BLaER1 treated with 17β-estradiol and CSF1 and Interleukin-3, amounts not matched to agents 10 nM and 100 nM (cell line): ENCODE measurements at regions not wholly inside any gene's neighbourhood (a gene's known extent, or its start where the extent isn't known, plus 50 kb on each side); places are given as distances from the start of the nearest gene placed in this dataset.
A peak's percentile ranks its signal among the peaks of the same experiment; 100 is the strongest.

ENCODE experiments used
- H3K27ac ChIP-seq, 11 experiments: shearing (Covaris generic); formaldehyde crosslinking; 2 replicates each; pipeline ENCODE4 v1.8.1; 2022
- H3K27me3 ChIP-seq, 11 experiments: shearing (Covaris generic); formaldehyde crosslinking; 2 replicates each; pipeline ENCODE4 v1.8.1; 2022
- H3K36me3 ChIP-seq, 11 experiments: shearing (Covaris generic); formaldehyde crosslinking; 2 replicates each; pipeline ENCODE4 v1.8.1; 2022
- H3K4me1 ChIP-seq, 10 experiments: shearing (Covaris generic); formaldehyde crosslinking; 2 replicates each; pipeline ENCODE4 v1.8.1; 2022
- H3K4me2 ChIP-seq, 11 experiments: shearing (Covaris generic); formaldehyde crosslinking; 2 replicates each; pipeline ENCODE4 v1.8.1; 2022
- H3K4me3 ChIP-seq, 10 experiments: shearing (Covaris generic); formaldehyde crosslinking; 2 replicates each; pipeline ENCODE4 v1.8.1; 2022
- H3K9ac ChIP-seq, 11 experiments: shearing (Covaris generic); formaldehyde crosslinking; 2 replicates each; pipeline ENCODE4 v1.8.1; 2022
- H3K9me3 ChIP-seq, 11 experiments: shearing (Covaris generic); formaldehyde crosslinking; replicated peaks in 1 of 11; 2 replicates each; pipeline ENCODE4 v1.8.1; 2022
- H4K20me1 ChIP-seq, 11 experiments: shearing (Covaris generic); formaldehyde crosslinking; 2 replicates each; pipeline ENCODE4 v1.8.1; 2022
- Cebpa-rat ChIP-seq, 11 experiments: shearing (Covaris generic); IDR thresholded peaks; 2 replicates each; pipeline ENCODE4 v1.8.1; 2022

DNA sequence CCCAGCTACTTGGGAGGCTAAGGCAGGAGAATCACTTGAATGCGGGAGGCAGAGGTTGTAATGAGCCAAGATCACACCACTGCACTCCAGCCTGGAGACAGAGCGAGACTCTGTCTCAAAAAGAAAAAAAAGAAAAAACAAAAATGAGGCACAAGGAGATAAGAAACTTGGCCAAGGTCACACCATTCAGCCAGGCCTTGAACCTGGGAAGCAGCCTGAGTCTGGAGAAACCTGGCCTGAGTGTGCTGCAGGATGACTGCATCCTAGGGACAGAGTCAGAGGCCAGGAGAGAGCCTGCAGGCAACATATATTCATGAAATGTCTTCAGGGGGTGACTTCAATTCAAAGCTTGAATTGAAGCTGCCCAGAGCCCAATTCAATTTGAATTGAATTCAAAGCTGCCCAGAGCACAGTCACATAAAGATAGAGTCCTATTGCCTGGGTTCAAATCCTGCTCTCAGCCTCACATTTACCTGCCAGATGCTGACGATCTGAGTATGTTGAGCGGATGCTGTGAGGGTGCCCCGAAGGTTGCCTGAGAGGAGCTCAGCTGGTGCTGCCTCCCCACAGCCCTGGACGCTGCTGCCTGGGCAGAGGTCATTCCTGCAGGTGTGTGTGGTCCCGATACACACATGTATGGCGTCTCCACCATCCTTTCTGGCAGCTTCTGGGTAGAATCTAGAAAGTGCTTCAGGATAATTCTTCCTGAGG is 307.7 kb downstream of the AJAP1 start:
- H3K9ac ChIP-seq: no peak overlapping the region
- H3K4me1 ChIP-seq: peaks cover 0 to 4% (median 0%) of the 10 kb centered on the region in 10 experiments; a peak in 1 of 20 replicates
- H3K4me3 ChIP-seq: no peak overlapping the region
- no peaks in the 10 kb centered on the region for H3K9me3 ChIP-seq
- H3K27ac ChIP-seq: no peak overlapping the region
- no peak overlapping the region for H3K4me2 ChIP-seq
- no peaks in the 10 kb centered on the region; a peak in 1 of 22 replicates for H4K20me1 ChIP-seq
- no peaks in the 10 kb centered on the region for H3K27me3 ChIP-seq
- TF ChIP-seq Cebpa-rat (IDR thresholded peaks at IDR 0.05): no peak
- no peaks in the 10 kb centered on the region for H3K36me3 ChIP-seq

DNA sequence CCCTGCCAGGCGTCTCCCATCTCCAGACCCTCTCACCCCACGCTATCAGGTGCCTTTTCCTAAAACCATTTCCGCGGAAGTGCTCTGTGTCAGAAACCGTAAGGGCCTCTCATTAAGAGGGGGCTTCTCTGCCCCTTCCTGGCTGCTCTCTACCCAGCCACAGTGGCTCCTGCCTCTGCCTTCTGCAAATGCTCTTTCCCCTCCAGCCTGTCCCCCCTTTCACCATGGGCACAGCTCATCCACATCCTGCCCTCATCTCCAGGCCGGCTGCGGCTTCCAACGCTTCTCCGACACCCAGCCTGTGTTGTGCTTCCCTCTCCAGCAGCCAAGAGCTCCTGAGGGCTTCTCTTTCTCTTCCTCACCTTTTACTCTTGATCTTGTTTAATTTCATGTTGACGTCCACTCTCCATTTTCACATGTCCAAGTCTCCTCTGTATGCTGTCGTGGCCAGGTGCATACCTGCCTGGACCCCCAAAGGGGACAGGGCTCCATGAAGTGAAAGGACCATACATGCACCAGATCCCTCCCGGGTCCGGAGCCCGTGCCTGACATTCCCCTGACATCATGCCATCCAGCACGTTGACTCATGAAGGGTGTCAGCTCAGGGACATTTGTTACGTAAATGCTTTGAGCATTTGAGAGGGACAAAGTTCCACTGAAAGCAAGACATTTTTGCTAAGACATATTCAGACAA is 306.5 kb downstream of the AJAP1 start:
- TF ChIP-seq Cebpa-rat (IDR thresholded peaks at IDR 0.05): no peak
- Histone ChIP-seq H3K4me1 (peaks cover 0 to 4% (median 0%) of the 10 kb centered on the region in 10 experiments; a peak in 1 of 20 replicates), H3K4me3 (no peak overlapping the region)

GRCh38 chr1:4960336-4960735 is 305.9 kb downstream of the AJAP1 start:
- H3K27ac ChIP-seq: no peak overlapping the region
- no peaks in the 10 kb centered on the region for H3K36me3 ChIP-seq
- H3K27me3 ChIP-seq: no peaks in the 10 kb centered on the region
- no peak for TF ChIP-seq Cebpa-rat (IDR thresholded peaks at IDR 0.05)
- H3K9me3 ChIP-seq: peaks cover 6 to 15% (median 8%) of the 10 kb centered on the region in 11 experiments
- H3K4me2 ChIP-seq: no peak overlapping the region
- H4K20me1 ChIP-seq: no peaks in the 10 kb centered on the region; a peak in 1 of 22 replicates
- no peak overlapping the region for H3K9ac ChIP-seq
- no peak overlapping the region for H3K4me3 ChIP-seq
- peaks cover 0 to 4% (median 0%) of the 10 kb centered on the region in 10 experiments; a peak in 1 of 20 replicates for H3K4me1 ChIP-seq

More for the DNA sequence above, 306.5 kb downstream of the AJAP1 start:
- Histone ChIP-seq H3K27me3 (no peaks in the 10 kb centered on the region), H3K9ac (no peak overlapping the region), H3K4me2 (no peak overlapping the region), H3K9me3 (peaks cover 0 to 9% (median 3%) of the 10 kb centered on the region in 11 experiments; a peak in 14 of 22 replicates), H3K36me3 (no peaks in the 10 kb centered on the region), H4K20me1 (no peaks in the 10 kb centered on the region; a peak in 1 of 22 replicates), H3K27ac (no peak overlapping the region)

- Histone ChIP-seq H3K27me3 (no peaks in the 10 kb centered on the region), H3K9me3 (peaks cover 15 to 26% (median 19%) of the 10 kb centered on the region in 11 experiments), H3K4me1 (peaks cover 0 to 4% (median 0%) of the 10 kb centered on the region in 10 experiments; a peak in 1 of 20 replicates), H3K27ac (no peak overlapping the region), H3K4me2 (no peak overlapping the region), H3K4me3 (no peak overlapping the region), H4K20me1 (no peaks in the 10 kb centered on the region; a peak in 1 of 22 replicates), H3K36me3 (no peaks in the 10 kb centered on the region), H3K9ac (no peak overlapping the region)
- TF ChIP-seq Cebpa-rat (IDR thresholded peaks at IDR 0.05): no peak
Measured at GRCh38 chr1:4959216-4959615, 304.8 kb downstream of the AJAP1 start.

- Histone ChIP-seq H4K20me1 (no peaks in the 10 kb centered on the region; a peak in 1 of 22 replicates), H3K27me3 (no peaks in the 10 kb centered on the region), H3K4me1 (peaks cover 0 to 4% (median 0%) of the 10 kb centered on the region in 10 experiments; a peak in 1 of 20 replicates), H3K4me2 (no peak overlapping the region), H3K27ac (no peak overlapping the region), H3K36me3 (no peaks in the 10 kb centered on the region), H3K9ac (no peak overlapping the region), H3K4me3 (no peak overlapping the region), H3K9me3 (peaks cover 34 to 48% (median 41%) of the 10 kb centered on the region in 11 experiments)
- no peak for TF ChIP-seq Cebpa-rat (IDR thresholded peaks at IDR 0.05)
Measured at GRCh38 chr1:4957027-4957426, 302.6 kb downstream of the AJAP1 start.

DNA sequence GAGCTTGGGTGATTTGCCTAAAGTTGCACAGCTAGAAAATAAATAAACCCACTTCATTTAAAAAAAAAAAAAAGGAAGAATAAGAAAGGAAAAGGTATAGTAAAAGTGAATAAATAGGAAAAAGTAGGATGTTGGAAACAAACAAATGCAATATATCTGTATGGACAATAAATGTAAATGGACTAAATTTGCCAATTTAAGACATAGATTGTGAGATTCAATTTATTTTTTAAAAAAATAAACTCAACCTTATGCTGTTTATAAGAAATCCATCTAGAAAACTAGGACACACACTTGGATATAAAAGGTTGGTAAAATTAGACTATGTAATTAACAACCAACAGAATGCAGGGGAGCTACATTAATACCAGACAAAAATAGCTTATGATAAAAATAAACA is 300.0 kb downstream of the AJAP1 start:
- no peak overlapping the region for H3K4me2 ChIP-seq
- no peak for TF ChIP-seq Cebpa-rat (IDR thresholded peaks at IDR 0.05)
- no peaks in the 10 kb centered on the region for H4K20me1 ChIP-seq
- no peak overlapping the region for H3K27ac ChIP-seq
- no peaks in the 10 kb centered on the region for H3K27me3 ChIP-seq
- peaks cover 35 to 52% (median 42%) of the 10 kb centered on the region in 11 experiments for H3K9me3 ChIP-seq
- no peak overlapping the region for H3K4me3 ChIP-seq
- no peaks in the 10 kb centered on the region for H3K4me1 ChIP-seq
- H3K9ac ChIP-seq: no peak overlapping the region
- H3K36me3 ChIP-seq: no peaks in the 10 kb centered on the region

DNA sequence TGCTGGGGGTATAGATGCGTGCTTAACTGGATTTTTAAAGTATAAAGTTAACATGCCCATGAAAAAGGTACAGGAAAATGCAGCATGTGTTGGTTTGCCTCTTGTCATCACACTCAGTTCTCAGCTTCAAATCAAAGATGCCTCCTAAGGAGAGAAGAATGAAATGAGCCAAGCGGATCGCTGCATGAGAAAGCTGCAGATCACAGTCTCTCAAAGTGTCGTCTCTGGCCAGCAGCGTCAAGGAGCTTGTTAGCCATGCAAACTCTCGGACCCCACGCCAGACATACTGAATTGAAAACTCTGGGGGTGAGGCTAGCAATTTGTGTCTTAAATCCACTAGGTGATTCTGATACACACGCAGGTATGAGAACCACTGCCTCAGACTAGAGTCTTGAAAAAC is 297.2 kb downstream of the AJAP1 start:
- Histone ChIP-seq H3K4me2 (no peak overlapping the region), H3K4me1 (no peaks in the 10 kb centered on the region), H3K4me3 (no peak overlapping the region), H3K9me3 (peaks cover 35 to 49% (median 42%) of the 10 kb centered on the region in 11 experiments), H3K9ac (no peak overlapping the region), H4K20me1 (no peaks in the 10 kb centered on the region), H3K27me3 (no peaks in the 10 kb centered on the region), H3K27ac (no peak overlapping the region), H3K36me3 (no peaks in the 10 kb centered on the region)
- no peak for TF ChIP-seq Cebpa-rat (IDR thresholded peaks at IDR 0.05)

GRCh38 chr1:4946343-4946742 is 291.9 kb downstream of the AJAP1 start:
- no peaks in the 10 kb centered on the region for H3K27me3 ChIP-seq
- no peak overlapping the region for H3K4me3 ChIP-seq
- H3K4me1 ChIP-seq: peaks cover 0 to 8% (median 0%) of the 10 kb centered on the region in 10 experiments; a peak in 3 of 20 replicates
- no peak for TF ChIP-seq Cebpa-rat (IDR thresholded peaks at IDR 0.05)
- no peak overlapping the region for H3K9ac ChIP-seq
- no peak overlapping the region for H3K4me2 ChIP-seq
- no peaks in the 10 kb centered on the region for H4K20me1 ChIP-seq
- no peaks in the 10 kb centered on the region for H3K36me3 ChIP-seq
- H3K27ac ChIP-seq: no peak overlapping the region
- H3K9me3 ChIP-seq: no peaks in the 10 kb centered on the region

DNA sequence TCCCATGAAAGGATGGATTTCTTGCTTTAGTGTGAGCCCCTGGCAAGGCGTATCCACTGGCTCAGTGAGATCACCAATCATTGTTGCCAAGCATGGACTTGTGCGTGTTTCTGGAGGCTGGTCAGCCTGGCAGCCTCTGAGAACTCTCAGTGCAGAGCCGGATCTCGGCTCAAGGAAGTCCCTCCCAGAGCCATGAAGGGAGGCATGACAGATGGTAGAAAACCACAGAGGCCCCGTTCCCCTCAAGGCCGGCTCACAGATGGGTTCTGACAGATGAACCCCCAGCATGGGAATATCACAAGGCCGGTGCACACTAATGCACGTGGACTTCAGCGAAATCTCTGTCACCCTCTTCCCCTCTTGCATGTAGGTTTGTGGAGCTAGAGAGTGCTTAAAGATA is 290.5 kb downstream of the AJAP1 start:
- Histone ChIP-seq H3K9me3 (peaks cover 0 to 5% (median under 1%) of the 10 kb centered on the region in 11 experiments; a peak in 8 of 22 replicates), H3K4me1 (peaks cover 0 to 8% (median 0%) of the 10 kb centered on the region in 10 experiments; a peak in 3 of 20 replicates), H3K4me2 (peak overlapping the region in 3 of 11 experiments; percentile 15 to 33 (median 24); a peak in 3 of 22 replicates), H3K27ac (no peak overlapping the region), H3K9ac (no peak overlapping the region), H4K20me1 (no peaks in the 10 kb centered on the region), H3K4me3 (no peak overlapping the region), H3K36me3 (no peaks in the 10 kb centered on the region), H3K27me3 (no peaks in the 10 kb centered on the region)
- TF ChIP-seq Cebpa-rat (IDR thresholded peaks at IDR 0.05): no peak
